NCI-H2081 treated with DMSO at 0.1 percent for 48 hours (cell line): ENCODE measurements at regions not wholly inside any gene's neighbourhood (a gene's known extent, or its start where the extent isn't known, plus 50 kb on each side); places are given as distances from the start of the nearest gene placed in this dataset.
"Not testable (repeated sequence)": the region's sequence is repeated elsewhere in the genome, so short reads cannot be mapped to it uniquely, and the experiment has no call there.

ENCODE experiments used
- DNase-seq: peaks from one replicate; lab custom pipeline; 2025; lab: John Stamatoyannopoulos, UW

DNA sequence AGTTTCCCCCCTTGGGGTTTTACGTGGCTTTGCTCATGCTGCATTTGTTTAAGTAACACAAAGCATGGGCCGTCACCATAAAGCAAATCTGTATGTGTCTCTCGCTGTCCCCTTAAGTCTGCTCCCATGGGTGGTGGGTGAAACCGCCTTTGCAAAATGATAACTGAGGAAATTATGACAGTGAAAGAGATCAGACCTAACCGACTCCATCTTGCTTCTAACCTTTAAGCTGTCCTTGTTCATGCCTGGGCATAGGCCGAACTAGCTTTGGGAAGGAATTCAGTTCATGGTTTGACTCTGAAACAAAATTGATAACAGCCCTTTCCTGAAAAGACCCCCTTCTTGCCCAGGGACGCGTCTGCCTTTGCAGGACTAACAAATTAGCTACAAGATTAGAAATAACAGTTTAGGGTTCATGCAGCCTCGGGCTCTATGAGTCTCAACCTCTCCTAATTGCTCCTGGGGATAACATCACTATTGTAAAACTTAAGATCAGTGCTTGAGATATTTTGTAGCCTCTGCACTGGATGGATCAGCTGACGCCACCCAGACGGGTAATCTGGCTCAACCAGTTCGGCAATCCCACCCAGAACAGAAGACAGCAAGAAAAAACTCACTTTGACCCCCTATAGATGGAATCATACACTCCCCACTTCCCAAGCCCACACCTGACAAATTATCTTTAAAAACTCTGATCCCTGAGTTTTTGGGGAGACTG is 623.7 kb downstream of the TYW1 start:
- DNase-seq = no peak

DNA sequence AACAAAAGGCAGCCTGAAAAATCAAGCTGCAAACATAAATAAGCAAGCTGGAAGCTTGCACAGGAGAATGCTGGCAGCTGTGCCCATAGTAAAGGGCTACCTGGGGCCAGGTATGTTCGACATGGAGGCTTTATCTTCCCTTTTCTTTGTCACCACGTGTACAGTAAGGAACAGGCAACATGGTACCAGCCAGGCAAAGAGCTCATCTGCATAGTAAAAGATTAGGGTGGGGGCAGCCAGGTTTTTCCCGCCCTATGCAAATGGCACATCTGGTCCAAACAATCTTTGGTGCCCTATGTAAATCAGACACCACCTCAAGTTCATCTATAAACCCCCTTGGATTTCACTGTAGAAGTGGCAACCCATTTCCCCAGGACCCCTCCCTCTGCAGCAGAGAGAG is 625.1 kb downstream of the TYW1 start:
- DNase-seq = no peak

- peak; percentile 37 for DNase-seq
Observed at GRCh38 chr7:67625257-67625737, 628.7 kb downstream of the TYW1 start.

GRCh38 chr7:67631476-67631875 is 634.8 kb downstream of the TYW1 start:
- no peak for DNase-seq

DNA sequence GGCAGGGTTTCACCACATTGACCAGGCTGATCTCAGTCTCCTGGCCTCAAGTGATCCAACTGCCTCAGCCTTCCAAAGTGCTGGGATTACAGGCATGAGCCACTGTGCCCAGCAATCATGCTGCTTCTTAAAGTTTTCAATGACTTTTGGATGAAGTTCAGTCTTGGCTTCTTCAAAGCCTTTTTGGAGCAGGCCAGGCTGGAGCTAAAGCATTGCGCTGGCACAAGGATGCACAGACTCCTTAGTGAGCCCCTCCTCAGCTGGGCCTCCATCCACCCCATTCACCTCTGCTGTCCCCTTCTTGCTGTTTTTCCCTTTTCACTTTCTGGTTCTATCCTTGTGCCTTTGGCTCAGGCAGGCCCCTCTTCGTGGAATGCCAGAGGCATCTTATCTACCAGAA is 638.6 kb downstream of the TYW1 start:
- no peak for DNase-seq

DNA sequence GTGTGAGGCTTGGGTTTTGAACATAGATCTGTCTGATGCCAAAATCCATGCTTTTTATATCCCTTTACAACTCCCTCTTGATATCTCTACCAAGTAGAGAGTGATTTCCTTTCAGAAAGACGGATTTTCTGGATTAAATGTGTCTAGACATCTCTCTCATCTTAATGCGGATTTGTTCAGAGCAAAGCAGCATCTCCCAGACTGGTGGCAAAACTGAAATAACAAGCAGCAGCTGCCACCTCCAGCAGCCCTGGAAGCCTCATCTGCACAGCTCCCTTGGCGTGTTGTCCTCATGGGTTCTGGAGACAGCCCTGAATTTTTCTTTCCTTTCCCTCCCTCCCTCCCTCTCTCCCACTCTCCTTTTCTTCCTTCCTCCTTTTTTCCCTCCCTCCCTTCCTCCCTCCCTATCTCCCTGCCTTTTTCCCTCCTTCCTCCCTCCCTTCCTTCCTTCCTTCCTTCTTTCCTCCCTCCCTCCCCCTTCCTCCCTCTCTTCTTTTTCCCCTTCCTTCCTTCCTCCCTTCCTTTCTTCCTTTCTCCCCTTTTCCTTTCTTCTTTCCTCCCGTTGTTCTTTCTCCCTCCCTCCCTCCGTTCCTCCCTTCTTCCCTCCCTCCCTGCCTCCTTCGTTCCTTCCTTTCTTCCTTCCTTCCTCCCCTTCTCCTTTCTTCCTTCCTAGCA is 639.9 kb downstream of the TYW1 start:
- DNase-seq = no peak

DNA sequence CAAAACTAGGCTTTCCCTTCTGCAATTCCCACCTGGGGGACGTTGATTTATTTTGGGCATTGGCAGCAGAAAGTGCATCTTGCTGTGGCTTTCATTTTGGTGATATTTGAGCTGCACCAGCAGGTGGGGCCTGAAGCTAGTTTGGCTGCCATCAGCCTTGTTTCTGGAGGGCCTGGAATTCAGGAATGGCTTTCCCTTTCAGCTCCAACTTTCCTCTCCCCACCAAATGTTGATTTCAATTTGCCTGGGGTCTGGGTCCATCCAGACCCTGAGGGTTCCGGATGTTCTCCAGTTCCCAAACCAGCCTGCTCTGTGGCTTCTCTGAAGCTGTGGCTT is 640.4 kb downstream of the TYW1 start:
- DNase-seq = no peak

GRCh38 chr7:67642542-67642941 is 645.9 kb downstream of the TYW1 start:
- not testable (repeated sequence) for DNase-seq

GRCh38 chr7:67644151-67644550 is 647.5 kb downstream of the TYW1 start:
- DNase-seq = no peak

DNA sequence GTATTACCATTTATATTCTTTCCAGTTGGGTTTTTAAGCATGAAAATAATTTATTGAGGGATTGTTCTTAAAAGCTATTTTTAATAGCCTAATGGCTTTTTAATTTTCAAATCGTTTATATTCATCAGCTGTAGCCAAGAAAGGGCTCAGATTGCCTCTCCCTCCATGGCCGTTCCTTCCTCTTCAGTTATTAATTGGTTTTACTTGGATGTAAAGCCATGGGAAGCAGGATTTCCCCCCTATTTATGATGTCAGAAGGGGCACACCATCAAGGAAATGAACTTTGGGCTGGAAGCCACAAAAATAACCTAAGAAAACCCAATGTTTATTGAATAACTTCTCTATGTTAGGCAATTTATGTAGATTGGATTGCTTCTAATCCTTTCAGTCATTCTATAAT is 656.3 kb downstream of the TYW1 start:
- no peak for DNase-seq

DNA sequence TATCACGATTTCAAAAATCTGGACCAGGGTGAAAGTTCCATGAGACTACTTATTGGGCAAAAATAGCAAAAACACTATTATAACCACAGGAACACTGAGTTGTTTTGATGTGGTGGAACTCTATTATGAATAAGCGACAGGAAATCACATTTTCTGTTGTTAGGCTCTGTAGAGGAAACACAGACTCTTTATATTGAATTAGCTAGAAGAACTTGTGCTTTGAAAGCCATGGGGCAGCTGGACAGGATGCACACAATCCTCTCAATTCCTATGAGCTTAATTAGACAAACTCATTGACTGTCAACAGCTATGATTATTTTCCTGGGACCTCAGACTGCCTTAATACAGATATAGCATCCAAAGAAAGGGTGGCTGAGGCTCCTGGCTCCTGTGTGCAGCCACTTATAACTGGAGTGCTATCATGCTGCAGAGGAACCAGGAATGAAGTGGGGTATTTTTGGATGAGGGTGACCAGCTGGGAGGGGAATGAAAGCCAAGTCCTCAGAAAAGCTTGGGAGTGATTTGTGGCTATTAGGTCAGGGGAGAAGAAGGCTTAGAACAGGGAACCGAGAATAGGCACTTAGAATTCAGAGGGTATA is 657.3 kb downstream of the TYW1 start:
- no peak for DNase-seq

DNA sequence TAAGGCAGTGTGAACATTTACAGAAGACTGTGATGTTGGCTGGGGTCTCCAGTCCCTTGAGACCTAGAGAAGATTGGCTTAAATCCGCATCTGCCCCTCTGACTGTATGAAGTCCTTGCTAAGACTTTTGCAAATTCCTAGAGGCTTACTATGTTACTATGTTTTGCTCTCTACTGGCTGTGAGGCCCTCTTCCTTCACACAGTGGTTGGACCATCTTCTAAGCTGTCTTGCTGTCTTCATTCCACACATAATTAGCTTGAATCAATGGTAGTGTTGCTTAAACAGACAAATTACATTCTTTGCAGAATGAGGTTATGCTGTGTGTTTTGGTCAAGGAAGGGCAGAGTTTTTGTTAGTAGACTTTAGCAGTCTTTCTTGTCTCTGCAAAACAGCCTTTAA is 658.0 kb downstream of the TYW1 start:
- no peak for DNase-seq

GRCh38 chr7:67655168-67655567 is 658.5 kb downstream of the TYW1 start:
- no peak for DNase-seq

GRCh38 chr7:67659091-67659490 is 662.5 kb downstream of the TYW1 start:
- no peak for DNase-seq

- DNase-seq = no peak
Observed at GRCh38 chr7:67662804-67663203, 666.2 kb downstream of the TYW1 start.

- DNase-seq = no peak
Observed at GRCh38 chr7:67663644-67664043, 667.0 kb downstream of the TYW1 start.

DNA sequence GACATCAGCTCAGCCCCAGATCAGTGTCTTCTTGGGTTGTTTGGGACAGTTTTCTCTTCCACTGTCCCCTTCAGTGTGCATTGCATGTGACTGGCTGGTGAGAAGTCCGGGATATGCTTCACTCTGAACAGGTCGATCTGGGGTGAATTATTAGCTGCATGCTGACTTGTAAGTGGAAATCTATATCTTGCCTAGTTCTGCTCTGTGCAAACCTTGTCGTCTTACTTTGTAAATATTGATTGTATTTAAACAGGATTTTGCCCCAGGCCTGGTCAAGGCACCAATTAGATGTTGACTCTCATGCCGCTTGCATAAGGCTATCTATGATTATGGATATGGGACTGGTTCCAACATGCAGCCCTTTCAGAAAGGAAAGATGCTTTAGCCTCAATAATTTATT is 669.7 kb downstream of the TYW1 start:
- DNase-seq = peak; percentile 49

GRCh38 chr7:67671006-67671548 is 674.4 kb downstream of the TYW1 start:
- DNase-seq = no peak

DNA sequence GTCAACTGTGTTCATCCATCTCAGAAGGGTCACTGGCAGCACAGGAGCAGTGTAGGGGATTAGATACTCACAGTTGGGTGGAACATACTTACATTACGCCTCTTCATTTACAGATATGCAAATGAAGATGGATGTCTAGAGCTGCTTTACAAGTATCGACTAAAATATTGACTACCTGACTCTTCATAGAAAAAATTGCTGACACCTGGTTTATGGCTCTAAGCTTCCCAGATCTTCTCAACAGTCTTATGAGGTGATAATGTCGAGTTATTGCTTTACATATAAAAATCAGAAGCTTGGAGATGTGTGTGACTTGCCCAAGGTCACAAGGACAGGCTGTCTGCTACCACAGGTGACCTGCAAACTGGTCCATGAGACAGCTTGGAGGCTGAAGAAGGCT is 677.2 kb downstream of the TYW1 start:
- DNase-seq = no peak

GRCh38 chr7:67674862-67675261 is 678.2 kb downstream of the TYW1 start:
- not testable (repeated sequence) for DNase-seq

GRCh38 chr7:67675971-67676370 is 679.3 kb downstream of the TYW1 start:
- DNase-seq = no peak

- no peak for DNase-seq
Observed at GRCh38 chr7:67678419-67678818, 681.8 kb downstream of the TYW1 start.

- DNase-seq = no peak
Observed at GRCh38 chr7:67683628-67684027, 687.0 kb downstream of the TYW1 start.
